ENCODE measurements at regions not wholly inside any gene's neighbourhood (a gene's known extent, or its start where the extent isn't known, plus 50 kb on each side); places are given as distances from the start of the nearest gene placed in this dataset.

- Histone ChIP-seq H3K9me1 (ENCODE audit: control insufficient read depth, extremely low read depth, insufficient read depth, low read length) (no peaks in the 10 kb centered on the region), H3K9ac (ENCODE audit: control insufficient read depth, extremely low read depth, insufficient read depth, low read length) (no peak overlapping the region), H3K27ac (ENCODE audit: control insufficient read depth, insufficient read depth, low read length) (no peak overlapping the region), H3K9me3 (ENCODE audit: control insufficient read depth, low read depth, low read length) (no peaks in the 10 kb centered on the region), H3K27me3 (ENCODE audit: control insufficient read depth, extremely low read depth, insufficient read depth, low read length) (no peaks in the 10 kb centered on the region), H3K79me2 (ENCODE audit: control insufficient read depth, insufficient read depth, low read length) (no peaks in the 10 kb centered on the region), H2AFZ (ENCODE audit: control insufficient read depth, low read length) (no peak overlapping the region), H4K20me1 (ENCODE audit: control insufficient read depth, extremely low read depth, insufficient read depth, low read length) (no peaks in the 10 kb centered on the region), H3K4me1 (ENCODE audit: control insufficient read depth, extremely low read depth, insufficient read depth, low read length) (no peaks in the 10 kb centered on the region), H3K36me3 (ENCODE audit: control insufficient read depth in 2 of 2, extremely low read depth in 1 of 2, insufficient read depth in 2 of 2, low read length in 2 of 2) (no peaks in the 10 kb centered on the region), H3K4me3 (ENCODE audit: control insufficient read depth in 2 of 3, extremely low read depth in 1 of 3, insufficient read depth in 2 of 3, low read depth in 1 of 3, low read length in 3 of 3) (no peak overlapping the region), H3K4me2 (ENCODE audit: control insufficient read depth, extremely low read depth, insufficient read depth, low read depth, low read length) (no peak overlapping the region)
- dilution Hi-C loops (cut with MboI; ENCODE audit: extremely low pct_ligation_motif_present, low sequenced_read_pairs) = no loop called here
- no peak for DNase-seq (ENCODE audit: low read depth, low spot score)
- no peak for FAIRE-seq
- TF ChIP-seq EZH2 (IDR thresholded peaks at IDR 0.05; ENCODE audit: low read length) (no peak), CTCF (optimal IDR thresholded peaks at IDR 0.05 in 1 of 3, IDR thresholded peaks at IDR 0.05 in 1 of 3, conservative IDR thresholded peaks at IDR 0.05 in 1 of 3; ENCODE audit: extremely low read depth in 1 of 3, insufficient read depth in 2 of 3, low read length in 3 of 3) (no peak)
Measured at GRCh38 chr3:159645874-159646273, 342.8 kb upstream of the IL12A start.

GRCh38 chr3:159649951-159650350 is 338.7 kb upstream of the IL12A start:
- DNase-seq (ENCODE audit: low read depth, low spot score) = no peak
- Histone ChIP-seq H3K79me2 (ENCODE audit: control insufficient read depth, insufficient read depth, low read length) (no peaks in the 10 kb centered on the region), H3K9me1 (ENCODE audit: control insufficient read depth, extremely low read depth, insufficient read depth, low read length) (no peaks in the 10 kb centered on the region), H3K4me2 (ENCODE audit: control insufficient read depth, extremely low read depth, insufficient read depth, low read depth, low read length) (no peak overlapping the region), H2AFZ (ENCODE audit: control insufficient read depth, low read length) (no peak overlapping the region), H4K20me1 (ENCODE audit: control insufficient read depth, extremely low read depth, insufficient read depth, low read length) (no peaks in the 10 kb centered on the region), H3K27ac (ENCODE audit: control insufficient read depth, insufficient read depth, low read length) (no peak overlapping the region), H3K36me3 (ENCODE audit: control insufficient read depth in 2 of 2, extremely low read depth in 1 of 2, insufficient read depth in 2 of 2, low read length in 2 of 2) (no peaks in the 10 kb centered on the region), H3K9me3 (ENCODE audit: control insufficient read depth, low read depth, low read length) (no peaks in the 10 kb centered on the region), H3K4me1 (ENCODE audit: control insufficient read depth, extremely low read depth, insufficient read depth, low read length) (no peaks in the 10 kb centered on the region), H3K4me3 (ENCODE audit: control insufficient read depth in 2 of 3, extremely low read depth in 1 of 3, insufficient read depth in 2 of 3, low read depth in 1 of 3, low read length in 3 of 3) (no peak overlapping the region), H3K27me3 (ENCODE audit: control insufficient read depth, extremely low read depth, insufficient read depth, low read length) (no peaks in the 10 kb centered on the region), H3K9ac (ENCODE audit: control insufficient read depth, extremely low read depth, insufficient read depth, low read length) (no peak overlapping the region)
- FAIRE-seq = no peak
- no peak for TF ChIP-seq CTCF (optimal IDR thresholded peaks at IDR 0.05 in 1 of 3, IDR thresholded peaks at IDR 0.05 in 1 of 3, conservative IDR thresholded peaks at IDR 0.05 in 1 of 3; ENCODE audit: extremely low read depth in 1 of 3, insufficient read depth in 2 of 3, low read length in 3 of 3)
- no peak for TF ChIP-seq EZH2 (IDR thresholded peaks at IDR 0.05; ENCODE audit: low read length)
- dilution Hi-C loops (cut with MboI; ENCODE audit: extremely low pct_ligation_motif_present, low sequenced_read_pairs) = no loop called here
